Body of pancreas (tissue), 4 donors: ENCODE measurements at regions not wholly inside any gene's neighbourhood (a gene's known extent, or its start where the extent isn't known, plus 50 kb on each side); places are given as distances from the start of the nearest gene placed in this dataset.

Source experiments
- ATAC-seq: fragments of 150-250 bp; one replicate; pipeline ENCODE4 v1.9.1; 2016
- DNase-seq, 4 donors: peaks; one replicate each; pipeline ENCODE4 v3.0.0-alpha.2; 2019
- H3K27ac ChIP-seq, 4 donors: fragments of 200-600 bp; sonication (generic); 1 replicate in 3 of 4; 2 replicates in 1 of 4; pipeline versions ENCODE4 v1.5.1 to v1.6.1; 2016 to 2019; ENCODE audit warnings: mild to moderate bottlenecking in 1 of 4, mixed read lengths in 1 of 4, moderate library complexity in 1 of 4
- H3K27me3 ChIP-seq, 2 donors: fragments of 200-600 bp; sonication (generic); one replicate each; pipeline ENCODE4 v1.6.0; 2016; ENCODE audit warnings: mild to moderate bottlenecking in 1 of 2
- H3K36me3 ChIP-seq, 2 donors: fragments of 200-600 bp; sonication (generic); replicated peaks in 1 of 2; 2 replicates each; pipeline ENCODE4 v1.5.1; 2016; ENCODE audit warnings: low read depth in 2 of 2; ENCODE audit not compliant: insufficient read depth in 1 of 2
- H3K4me1 ChIP-seq: fragments of 200-600 bp; sonication (generic); one replicate; pipeline ENCODE4 v1.6.0; 2016
- H3K4me3 ChIP-seq, 2 donors: fragments of 200-600 bp; sonication (generic); 1 replicate in 1 of 2; 2 replicates in 1 of 2; pipeline ENCODE4 v1.5.1; 2016 to 2019
- H3K9me3 ChIP-seq, 3 donors: fragments of 200-600 bp; sonication (generic); 1 replicate in 2 of 3; 2 replicates in 1 of 3; pipeline ENCODE4 v1.5.1; 2016
- CTCF ChIP-seq, 7 experiments: fragments of 450-650 bp in 4 of 7; fragments of 200-600 bp in 3 of 7; sonication (generic) in 3 of 7; IDR thresholded peaks; one replicate each; pipeline ENCODE4 v1.5.1; 2016 to 2019; ENCODE audit warnings: antibody characterized with exemption in 7 of 7
- POLR2A ChIP-seq, 3 donors: fragments of 450-650 bp; IDR thresholded peaks; one replicate each; pipeline ENCODE4 v1.6.1; 2016; ENCODE audit warnings: antibody characterized with exemption in 3 of 3, mild to moderate bottlenecking in 2 of 3
- WGBS, 2 donors: methylation state at CpG; one replicate each; pipeline ENCODE4 v1.1.5; 2017; 5-methylcytosine and 5-hydroxymethylcytosine counted together
- intact Hi-C: fragments of 100-400 bp; cut with DNase I; formaldehyde crosslinking; loops from one replicate; pipeline ENCODE4 v1.15.1; 2023

- ATAC-seq: no peak
- H3K4me1 ChIP-seq: no peaks in the 10 kb centered on the region
- H3K36me3 ChIP-seq: no peaks in the 10 kb centered on the region
- no peak overlapping the region for H3K27ac ChIP-seq
- no peak for DNase-seq
- no peak for TF ChIP-seq CTCF (IDR thresholded peaks at IDR 0.05)
- TF ChIP-seq POLR2A (IDR thresholded peaks at IDR 0.05): no peak
- no peak overlapping the region for H3K4me3 ChIP-seq
- WGBS, 2 donors: 37 to 49% methylated on average over 2 of the region's 2 CpGs
- no peaks in the 10 kb centered on the region for H3K27me3 ChIP-seq
- intact Hi-C loops: no loop called here
- no peaks in the 10 kb centered on the region for H3K9me3 ChIP-seq
These were observed 190.3 kb downstream of the KIF2B start for GRCh38 chr17:54013072-54013471.

- TF ChIP-seq CTCF (IDR thresholded peaks at IDR 0.05) (no peak), POLR2A (IDR thresholded peaks at IDR 0.05) (no peak)
- no peak overlapping the region for H3K4me3 ChIP-seq
- H3K9me3 ChIP-seq: no peaks in the 10 kb centered on the region
- no peak for DNase-seq
- H3K27me3 ChIP-seq: no peaks in the 10 kb centered on the region
- H3K36me3 ChIP-seq: no peaks in the 10 kb centered on the region
- no peak overlapping the region for H3K27ac ChIP-seq
- H3K4me1 ChIP-seq: no peaks in the 10 kb centered on the region
- intact Hi-C loops: no loop called here
- 52 to 83% methylated on average over 2 of the region's 2 CpGs for WGBS, 2 donors
- no peak for ATAC-seq
These were observed 193.0 kb downstream of the KIF2B start for GRCh38 chr17:54015734-54016133.

- intact Hi-C loops: no loop called here
- Histone ChIP-seq H3K4me1 (no peaks in the 10 kb centered on the region), H3K27ac (no peak overlapping the region), H3K27me3 (no peaks in the 10 kb centered on the region), H3K9me3 (no peaks in the 10 kb centered on the region), H3K4me3 (no peak overlapping the region), H3K36me3 (no peaks in the 10 kb centered on the region)
- WGBS, 2 donors: 89 to 95% methylated on average over 1 of the region's 1 CpG
- DNase-seq (no peak), ATAC-seq (no peak)
- TF ChIP-seq POLR2A (IDR thresholded peaks at IDR 0.05) (no peak), CTCF (IDR thresholded peaks at IDR 0.05) (no peak)
These were observed 198.7 kb downstream of the KIF2B start for GRCh38 chr17:54021418-54021817.

GRCh38 chr17:54028986-54029580 is 206.4 kb downstream of the KIF2B start:
- no peak for ATAC-seq
- no peak overlapping the region for H3K4me3 ChIP-seq
- intact Hi-C loops: no loop called here
- H3K27me3 ChIP-seq: no peaks in the 10 kb centered on the region
- TF ChIP-seq POLR2A (IDR thresholded peaks at IDR 0.05): no peak
- TF ChIP-seq CTCF (IDR thresholded peaks at IDR 0.05): no peak
- no peaks in the 10 kb centered on the region for H3K9me3 ChIP-seq
- H3K4me1 ChIP-seq: no peaks in the 10 kb centered on the region
- no peaks in the 10 kb centered on the region for H3K36me3 ChIP-seq
- DNase-seq: no peak
- no peak overlapping the region for H3K27ac ChIP-seq

GRCh38 chr17:54029986-54030385 is 207.3 kb downstream of the KIF2B start:
- no peak for DNase-seq
- Histone ChIP-seq H3K9me3 (no peaks in the 10 kb centered on the region), H3K27me3 (no peaks in the 10 kb centered on the region), H3K27ac (no peak overlapping the region), H3K36me3 (no peaks in the 10 kb centered on the region), H3K4me1 (no peaks in the 10 kb centered on the region), H3K4me3 (no peak overlapping the region)
- no peak for ATAC-seq
- intact Hi-C loops: no loop called here
- no peak for TF ChIP-seq CTCF (IDR thresholded peaks at IDR 0.05)
- no peak for TF ChIP-seq POLR2A (IDR thresholded peaks at IDR 0.05)
- 81 to 86% methylated on average over 5 of the region's 5 CpGs for WGBS, 2 donors
